GM12878 (cell line): ENCODE measurements at regions not wholly inside any gene's neighbourhood (a gene's known extent, or its start where the extent isn't known, plus 50 kb on each side); places are given as distances from the start of the nearest gene placed in this dataset.

ENCODE experiments used
- ATAC-seq: fragments of 200-7000 bp; cut with Tn5 transposase; 3 replicates; pipeline ENCODE4 v1.9.1; 2020; ENCODE audit warnings: mild to moderate bottlenecking, moderate library complexity
- BruUV-seq: library from RNA; stranded (reverse); fragments of 400-500 nt; replicated peaks from 2 replicates; lab custom pipeline; 2021; lab: Mats Ljungman, UMichigan
- CTCF ChIA-PET: fragments of 300-600 bp; sonication (Branson Sonifier 250); formaldehyde crosslinking; extraction: SDS; loops from one replicate; lab custom pipeline; 2021; ENCODE audit warnings: inconsistent platforms; lab: Yijun Ruan, JAX
- POLR2A ChIA-PET: fragments of 350-600 bp; formaldehyde crosslinking; extraction: SDS; loops from one replicate; lab custom pipeline; 2021; ENCODE audit warnings: inconsistent platforms; lab: Charles Lee
- RAD21 ChIA-PET: fragments of 300-600 bp; sonication (Branson Sonifier 250); formaldehyde crosslinking; loops from one replicate; lab custom pipeline; 2023; ENCODE audit warnings: antibody characterized with exemption; ENCODE audit not compliant: unreplicated experiment; lab: Charles Lee
- SMC1A ChIA-PET: fragments of 300-600 bp; sonication (Branson Sonifier 250); formaldehyde crosslinking; loops from one replicate; lab custom pipeline; 2023; ENCODE audit not compliant: unreplicated experiment, uncharacterized antibody; lab: Charles Lee
- DNase-seq: peaks from one replicate; pipeline ENCODE4 v3.0.0-alpha.2; 2011; ENCODE audit warnings: low read depth, low spot score
- FAIRE-seq: peaks from 3 replicates; lab custom pipeline; 2011; peaks lifted over from hg19 to GRCh38; lab: Jason Lieb, UNC
- H2AFZ ChIP-seq: 2 replicates; pipeline ENCODE4 v1.6.0; 2011; ENCODE audit warnings: low read depth, low read length, control low read depth; ENCODE audit not compliant: control insufficient read depth
- H3K27ac ChIP-seq: 2 replicates; pipeline ENCODE4 v1.5.1; 2011; ENCODE audit warnings: control low read depth; ENCODE audit not compliant: control insufficient read depth, insufficient read depth
- H3K27me3 ChIP-seq, 2 experiments: replicated peaks in 1 of 2; 2 replicates each; pipeline versions ENCODE4 v1.6.0 to v1.6.1; 2011; ENCODE audit warnings: low read length in 1 of 2; ENCODE audit not compliant: control insufficient read depth in 2 of 2, insufficient read depth in 2 of 2
- H3K36me3 ChIP-seq, 2 experiments: 2 replicates each; pipeline ENCODE4 v1.5.1; 2011; ENCODE audit warnings: low read length in 1 of 2; ENCODE audit not compliant: control insufficient read depth in 2 of 2, insufficient read depth in 2 of 2
- H3K4me1 ChIP-seq: 2 replicates; pipeline ENCODE4 v1.6.1; 2011; ENCODE audit warnings: mild to moderate bottlenecking, low read length, moderate library complexity, mixed read lengths; ENCODE audit not compliant: control insufficient read depth, insufficient read depth
- H3K4me2 ChIP-seq: 2 replicates; pipeline ENCODE4 v1.6.0; 2011; ENCODE audit warnings: control low read depth; ENCODE audit not compliant: control insufficient read depth, insufficient read depth
- H3K4me3 ChIP-seq: fragments of 200-600 bp; sonication (generic); 2 replicates; pipeline ENCODE4 v1.5.1; 2016
- H3K79me2 ChIP-seq: 2 replicates; pipeline ENCODE4 v1.6.0; 2011; ENCODE audit warnings: low read length; ENCODE audit not compliant: control insufficient read depth, insufficient read depth
- H3K9ac ChIP-seq: 2 replicates; pipeline ENCODE4 v1.8.0; 2011; ENCODE audit warnings: low read length, control low read depth, mixed read lengths; ENCODE audit not compliant: control insufficient read depth, insufficient read depth
- H3K9me3 ChIP-seq: replicated peaks from 3 replicates; pipeline ENCODE4 v1.5.1; 2011; ENCODE audit warnings: mild to moderate bottlenecking, low read length; ENCODE audit not compliant: control insufficient read depth, insufficient read depth
- H4K20me1 ChIP-seq: 2 replicates; pipeline ENCODE4 v1.6.0; 2011; ENCODE audit not compliant: control insufficient read depth, insufficient read depth
- ASH2L ChIP-seq: fragments of 300-600, 200-600 bp; sonication (generic); IDR thresholded peaks from 2 replicates; pipeline ENCODE4 v1.6.1; 2017; ENCODE audit warnings: low read depth, mild to moderate bottlenecking, borderline replicate concordance
- ATF7 ChIP-seq: fragments of 450-650 bp; IDR thresholded peaks from 2 replicates; pipeline ENCODE4 v1.6.1; 2016; ENCODE audit warnings: low read depth, mild to moderate bottlenecking
- CEBPZ ChIP-seq: fragments of 150-350 bp; IDR thresholded peaks from 2 replicates; pipeline ENCODE4 v1.6.1; 2016; ENCODE audit warnings: low read depth, low read length
- EGR1 ChIP-seq, 2 experiments: IDR thresholded peaks; 1 replicate in 1 of 2; 2 replicates in 1 of 2; pipeline ENCODE4 v1.6.1; 2011 to 2012; ENCODE audit warnings: low read depth in 2 of 2, low read length in 2 of 2, borderline replicate concordance in 1 of 2, mild to moderate bottlenecking in 1 of 2, moderate library complexity in 1 of 2
- ETV6 ChIP-seq, 2 experiments: fragments of 450-650 bp in 1 of 2; IDR thresholded peaks in 1 of 2; conservative IDR thresholded peaks in 1 of 2; 2 replicates each; pipeline ENCODE4 v1.6.1; 2014; ENCODE audit warnings: antibody characterized with exemption in 1 of 2, borderline replicate concordance in 1 of 2, low read depth in 1 of 2, mild to moderate bottlenecking in 1 of 2, moderate library complexity in 1 of 2
- EZH2 ChIP-seq: IDR thresholded peaks from 2 replicates; pipeline ENCODE4 v1.6.1; 2012; ENCODE audit warnings: low read depth, mild to moderate bottlenecking, control low read depth, inconsistent platforms, low read length, borderline replicate concordance; ENCODE audit not compliant: control insufficient read depth
- HCFC1 ChIP-seq: fragments of 150-350 bp; IDR thresholded peaks from 2 replicates; pipeline ENCODE4 v1.6.1; 2014; ENCODE audit warnings: low read length
- MTA2 ChIP-seq: fragments of 450-650 bp; IDR thresholded peaks from 2 replicates; pipeline ENCODE4 v1.6.1; 2016; ENCODE audit warnings: low read depth, mild to moderate bottlenecking, moderate library complexity
- MYB ChIP-seq: fragments of 150-350 bp; IDR thresholded peaks from 2 replicates; pipeline ENCODE4 v1.6.1; 2014; ENCODE audit warnings: mild to moderate bottlenecking, low read depth, low read length, borderline replicate concordance
- NR2C2 ChIP-seq: IDR thresholded peaks from 2 replicates; pipeline ENCODE4 v1.6.1; 2011; ENCODE audit warnings: borderline replicate concordance, low read depth; ENCODE audit not compliant: control insufficient read depth, insufficient read length
- SMARCA5 ChIP-seq: fragments of 450-650 bp; IDR thresholded peaks from 2 replicates; pipeline ENCODE4 v1.6.1; 2017; ENCODE audit warnings: mild to moderate bottlenecking
- TCF7 ChIP-seq: IDR thresholded peaks from 2 replicates; pipeline ENCODE4 v1.6.1; 2014; ENCODE audit warnings: antibody characterized with exemption, borderline replicate concordance
- ZNF24 ChIP-seq: fragments of 450-650 bp; IDR thresholded peaks from 2 replicates; pipeline ENCODE4 v1.6.1; 2017; ENCODE audit warnings: antibody characterized with exemption, mild to moderate bottlenecking
- ZSCAN29 ChIP-seq: fragments of 450-650 bp; IDR thresholded peaks from 2 replicates; pipeline ENCODE4 v1.6.1; 2017; ENCODE audit warnings: mild to moderate bottlenecking, moderate library complexity
- WGBS: methylation state at CpG from one replicate; pipeline ENCODE4 v1.1.6; 2016; ENCODE audit warnings: low lambda C conversion rate; ENCODE audit not compliant: insufficient replicate concordance, insufficient coverage; ENCODE audit errors: missing lambda C conversion rate; 5-methylcytosine and 5-hydroxymethylcytosine counted together
- in situ Hi-C: fragments of 300-500 bp; cut with MboI; formaldehyde crosslinking; loops from 9 replicates; pipeline ENCODE4 v1.14.3; 2018; ENCODE audit warnings: mixed read lengths
- intact Hi-C: fragments of 100-400 bp; cut with micrococcal nuclease; formaldehyde crosslinking; loops from one replicate; pipeline ENCODE4 v1.14.2; 2022; ENCODE audit not compliant: unreplicated experiment
- TF ChIP-seq, protein P1 (sequence below): fragments of 450-650 bp; formaldehyde crosslinking; IDR thresholded peaks from 2 replicates; pipeline ENCODE4 v1.4.0; 2022; ENCODE audit warnings: mild to moderate bottlenecking, moderate library complexity

GRCh38 chr1:9181176-9181906 lies 52.4 kb upstream of the GPR157 start:
- ChIA-PET SMC1A (interaction anchor here (0.8 to 3.2 kb wide), 7 partner anchors 15 to 71 kb away, joined by 4 to 14 read pairs (median 11); no protein-coding TSS in a partner anchor), POLR2A (interaction anchor here (0.7 to 2.4 kb wide), 4 partner anchors 17 to 751 kb away, joined by 3 to 8 read pairs (median 4); partner anchors contain the start of gene H6PD), CTCF (interaction anchor here (0.6 to 4.5 kb wide), 18 partner anchors 11 to 311 kb away, joined by 3 to 44 read pairs (median 9); no protein-coding TSS in a partner anchor), RAD21 (interaction anchor here (0.9 to 2.9 kb wide), 6 partner anchors 13 to 70 kb away, joined by 3 to 18 read pairs (median 8); partner anchors contain the start of gene GPR157)
- H3K9me3 ChIP-seq: no peaks in the 10 kb centered on the region
- peaks cover 75% of the 10 kb centered on the region for H3K79me2 ChIP-seq
- DNase-seq: peak; percentile 43
- peak overlapping the region; percentile 90 for H3K9ac ChIP-seq
- H3K4me1 ChIP-seq: peaks cover 17% of the 10 kb centered on the region
- peak; percentile 75 for ATAC-seq
- H4K20me1 ChIP-seq: no peaks in the 10 kb centered on the region; the same call in 1 of the 2 replicates
- peak overlapping the region; percentile 44 for H3K4me2 ChIP-seq
- BruUV-seq: no TSS peak
- peak overlapping the region; percentile 84 for H3K27ac ChIP-seq
- in situ Hi-C loops: no loop called here
- no peak for FAIRE-seq
- H2AFZ ChIP-seq: peak overlapping the region; percentile 73
- H3K36me3 ChIP-seq: peaks cover 0 to 3% of the 10 kb centered on the region in 2 experiments; a peak in 2 of 4 replicates
- intact Hi-C loops: loop anchor here (1.0 to 5.0 kb wide), 2 partner anchors 15 to 54 kb away; partner anchors contain the start of gene GPR157
- WGBS: 2% methylated on average over 19 of the region's 19 CpGs
- H3K4me3 ChIP-seq: peak overlapping the region; percentile 90
- no peaks in the 10 kb centered on the region for H3K27me3 ChIP-seq
- TF ChIP-seq EZH2: no peak
- no peak for TF ChIP-seq ZNF24
- TF ChIP-seq ASH2L: no peak
- TF ChIP-seq ATF7: no peak
- peak; percentile 49; the same call in 1 of the 2 replicates for TF ChIP-seq MTA2
- TF ChIP-seq, protein P1, sequence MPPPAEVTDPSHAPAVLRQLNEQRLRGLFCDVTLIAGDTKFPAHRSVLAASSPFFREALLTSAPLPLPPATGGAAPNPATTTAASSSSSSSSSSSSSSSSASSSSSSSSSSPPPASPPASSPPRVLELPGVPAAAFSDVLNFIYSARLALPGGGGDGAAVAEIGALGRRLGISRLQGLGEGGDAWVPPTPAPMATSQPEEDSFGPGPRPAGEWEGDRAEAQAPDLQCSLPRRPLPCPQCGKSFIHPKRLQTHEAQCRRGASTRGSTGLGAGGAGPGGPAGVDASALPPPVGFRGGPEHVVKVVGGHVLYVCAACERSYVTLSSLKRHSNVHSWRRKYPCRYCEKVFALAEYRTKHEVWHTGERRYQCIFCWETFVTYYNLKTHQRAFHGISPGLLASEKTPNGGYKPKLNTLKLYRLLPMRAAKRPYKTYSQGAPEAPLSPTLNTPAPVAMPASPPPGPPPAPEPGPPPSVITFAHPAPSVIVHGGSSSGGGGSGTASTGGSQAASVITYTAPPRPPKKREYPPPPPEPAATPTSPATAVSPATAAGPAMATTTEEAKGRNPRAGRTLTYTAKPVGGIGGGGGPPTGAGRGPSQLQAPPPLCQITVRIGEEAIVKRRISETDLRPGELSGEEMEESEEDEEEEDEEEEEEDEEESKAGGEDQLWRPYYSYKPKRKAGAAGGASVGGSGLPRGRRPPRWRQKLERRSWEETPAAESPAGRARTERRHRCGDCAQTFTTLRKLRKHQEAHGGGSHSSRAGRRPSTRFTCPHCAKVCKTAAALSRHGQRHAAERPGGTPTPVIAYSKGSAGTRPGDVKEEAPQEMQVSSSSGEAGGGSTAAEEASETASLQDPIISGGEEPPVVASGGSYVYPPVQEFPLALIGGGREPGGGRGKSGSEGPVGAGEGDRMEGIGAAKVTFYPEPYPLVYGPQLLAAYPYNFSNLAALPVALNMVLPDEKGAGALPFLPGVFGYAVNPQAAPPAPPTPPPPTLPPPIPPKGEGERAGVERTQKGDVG: no peak
- TF ChIP-seq MYB: no peak
- TF ChIP-seq ZSCAN29: no peak
- no peak for TF ChIP-seq EGR1 (IDR thresholded peaks at IDR 0.05; ENCODE audit: borderline replicate concordance in 1 of 2, low read depth in 2 of 2, low read length in 2 of 2)
- no peak for TF ChIP-seq TCF7
- no peak for TF ChIP-seq ETV6 (conservative IDR thresholded peaks at IDR 0.05 in 1 of 2, IDR thresholded peaks at IDR 0.05 in 1 of 2; ENCODE audit: borderline replicate concordance in 1 of 2, low read depth in 1 of 2)
- no peak for TF ChIP-seq NR2C2
- no peak for TF ChIP-seq CEBPZ
- TF ChIP-seq SMARCA5: peak; percentile 94
- TF ChIP-seq HCFC1: no peak
